HFFc6 (cell line): ENCODE measurements at regions not wholly inside any gene's neighbourhood (a gene's known extent, or its start where the extent isn't known, plus 50 kb on each side); places are given as distances from the start of the nearest gene placed in this dataset.

Source experiments
- DNase-seq: peaks from one replicate; pipeline ENCODE4 v3.0.0-alpha.2; 2018
- H3K27ac Mint-ChIP-seq: 2 replicates; pipeline ENCODE4 v1.8.0; 2020; ENCODE audit warnings: mild to moderate bottlenecking, mixed read lengths
- H3K27me3 Mint-ChIP-seq: 2 replicates; pipeline ENCODE4 v1.8.0; 2021; ENCODE audit warnings: mild to moderate bottlenecking, moderate library complexity, mixed read lengths; ENCODE audit not compliant: insufficient read depth
- H3K36me3 Mint-ChIP-seq: 2 replicates; pipeline ENCODE4 v1.8.0; 2021; ENCODE audit warnings: low read depth, mixed read lengths
- H3K4me1 Mint-ChIP-seq: 2 replicates; pipeline ENCODE4 v1.8.0; 2020; ENCODE audit warnings: low read depth, mixed read lengths
- H3K4me3 Mint-ChIP-seq: 2 replicates; pipeline ENCODE4 v1.8.0; 2020; ENCODE audit warnings: mild to moderate bottlenecking, moderate library complexity, mixed read lengths
- H3K9me3 Mint-ChIP-seq: 2 replicates; pipeline ENCODE4 v1.8.0; 2020; ENCODE audit warnings: mild to moderate bottlenecking, mixed read lengths
- CTCF ChIP-seq: fragments of 200-600 bp; sonication (generic); IDR thresholded peaks from 2 replicates; pipeline ENCODE4 v1.5.0; 2021; ENCODE audit warnings: antibody characterized with exemption, mild to moderate bottlenecking

GRCh38 chr17:77615703-77616253, 342.7 kb upstream of the TNRC6C start:
- peaks cover 28% of the 10 kb centered on the region for H3K4me1 Mint-ChIP-seq
- no peak for DNase-seq
- no peak overlapping the region for H3K27ac Mint-ChIP-seq
- no peak overlapping the region for H3K4me3 Mint-ChIP-seq
- TF ChIP-seq CTCF, result no peak
- H3K36me3 Mint-ChIP-seq, result 0 out of 2 replicates have a peak, but pooled peaks cover 5% of the 10 kb centered on the region
- no peaks in the 10 kb centered on the region for H3K9me3 Mint-ChIP-seq
- H3K27me3 Mint-ChIP-seq, result peaks cover 27% of the 10 kb centered on the region

- DNase-seq, result no peak
- H3K4me1 Mint-ChIP-seq, result peaks cover 23% of the 10 kb centered on the region
- 0 out of 2 replicates have a peak, but pooled peaks cover 5% of the 10 kb centered on the region for H3K36me3 Mint-ChIP-seq
- no peak for TF ChIP-seq CTCF
- no peak overlapping the region for H3K4me3 Mint-ChIP-seq
- no peaks in the 10 kb centered on the region for H3K9me3 Mint-ChIP-seq
- no peak overlapping the region for H3K27ac Mint-ChIP-seq
- peaks cover 24% of the 10 kb centered on the region for H3K27me3 Mint-ChIP-seq
Measured at GRCh38 chr17:77616254-77616731, 342.2 kb upstream of the TNRC6C start.

- Mint-ChIP-seq H3K9me3 (no peaks in the 10 kb centered on the region), H3K4me3 (no peak overlapping the region), H3K27ac (no peak overlapping the region), H3K27me3 (peaks cover 17% of the 10 kb centered on the region), H3K36me3 (0 out of 2 replicates have a peak, but pooled peaks cover 5% of the 10 kb centered on the region), H3K4me1 (peaks cover 22% of the 10 kb centered on the region)
- DNase-seq, result no peak
- no peak for TF ChIP-seq CTCF
Measured at GRCh38 chr17:77617516-77617915, 341.0 kb upstream of the TNRC6C start.

- Mint-ChIP-seq H3K4me3 (no peak overlapping the region), H3K9me3 (no peaks in the 10 kb centered on the region), H3K36me3 (0 out of 2 replicates have a peak, but pooled peaks cover 5% of the 10 kb centered on the region), H3K4me1 (peaks cover 22% of the 10 kb centered on the region), H3K27ac (no peak overlapping the region), H3K27me3 (peaks cover 14% of the 10 kb centered on the region)
- no peak for TF ChIP-seq CTCF
- no peak for DNase-seq
Measured at GRCh38 chr17:77618173-77618572, 340.3 kb upstream of the TNRC6C start.

- Mint-ChIP-seq H3K4me1 (peaks cover 22% of the 10 kb centered on the region), H3K4me3 (no peak overlapping the region), H3K36me3 (0 out of 2 replicates have a peak, but pooled peaks cover 5% of the 10 kb centered on the region), H3K27me3 (peaks cover 8% of the 10 kb centered on the region), H3K9me3 (no peaks in the 10 kb centered on the region), H3K27ac (no peak overlapping the region)
- no peak for TF ChIP-seq CTCF
- no peak for DNase-seq
Measured at GRCh38 chr17:77618731-77619130, 339.8 kb upstream of the TNRC6C start.
